NOMO-1 (cell line): ENCODE measurements at regions not wholly inside any gene's neighbourhood (a gene's known extent, or its start where the extent isn't known, plus 50 kb on each side); places are given as distances from the start of the nearest gene placed in this dataset.
A peak's percentile ranks its signal among the peaks of the same experiment; 100 is the strongest.
"Not testable (repeated sequence)": the region's sequence is repeated elsewhere in the genome, so short reads cannot be mapped to it uniquely, and the experiment has no call there.

ENCODE experiments used
- DNase-seq, 2 experiments: peaks; one replicate each; lab custom pipeline; 2025; ENCODE audit not compliant: unreplicated experiment in 2 of 2; lab: John Stamatoyannopoulos, UW

GRCh38 chr13:80962855-80963254 is 621.9 kb upstream of the SPRY2 start:
- no peak for DNase-seq

GRCh38 chr13:80962173-80962572 is 621.2 kb upstream of the SPRY2 start:
- DNase-seq, result no peak

GRCh38 chr13:80957019-80957655 is 616.2 kb upstream of the SPRY2 start:
- no peak for DNase-seq

GRCh38 chr13:80955501-80955900 is 614.6 kb upstream of the SPRY2 start:
- DNase-seq, result no peak

GRCh38 chr13:80952158-80952557 is 611.2 kb upstream of the SPRY2 start:
- no peak for DNase-seq

GRCh38 chr13:80946008-80946802 is 605.3 kb upstream of the SPRY2 start:
- no peak for DNase-seq

GRCh38 chr13:80945328-80945727 is 604.4 kb upstream of the SPRY2 start:
- no peak for DNase-seq

GRCh38 chr13:80939581-80939980 is 598.7 kb upstream of the SPRY2 start:
- no peak for DNase-seq

- no peak for DNase-seq
Measured at GRCh38 chr13:80931766-80932165, 590.8 kb upstream of the SPRY2 start.

GRCh38 chr13:80931118-80931517 is 590.2 kb upstream of the SPRY2 start:
- DNase-seq, result no peak

- no peak for DNase-seq
Measured at GRCh38 chr13:80928241-80928640, 587.3 kb upstream of the SPRY2 start.

- not testable (repeated sequence) for DNase-seq
Measured at GRCh38 chr13:80926024-80926423, 585.1 kb upstream of the SPRY2 start.

- no peak for DNase-seq
Measured at GRCh38 chr13:80924596-80924995, 583.7 kb upstream of the SPRY2 start.

- no peak for DNase-seq
Measured at GRCh38 chr13:80923907-80924306, 583.0 kb upstream of the SPRY2 start.

- DNase-seq, result peak; percentile 45 to 68
Measured at GRCh38 chr13:80921971-80922370, 581.0 kb upstream of the SPRY2 start.

- DNase-seq, result no peak
Measured at GRCh38 chr13:80921541-80921940, 580.6 kb upstream of the SPRY2 start.

GRCh38 chr13:80906860-80907259 is 565.9 kb upstream of the SPRY2 start:
- peak; percentile 42 to 73 for DNase-seq

- DNase-seq, result no peak
Measured at GRCh38 chr13:80904386-80904785, 563.5 kb upstream of the SPRY2 start.

GRCh38 chr13:80903911-80904310 is 563.0 kb upstream of the SPRY2 start:
- no peak for DNase-seq

GRCh38 chr13:80901530-80901929 is 560.6 kb upstream of the SPRY2 start:
- DNase-seq, result no peak

- DNase-seq, result no peak
Measured at GRCh38 chr13:80901111-80901510, 560.2 kb upstream of the SPRY2 start.

GRCh38 chr13:80900561-80900960 is 559.6 kb upstream of the SPRY2 start:
- DNase-seq, result no peak
